ENCODE measurements at regions not wholly inside any gene's neighbourhood (a gene's known extent, or its start where the extent isn't known, plus 50 kb on each side); places are given as distances from the start of the nearest gene placed in this dataset.

DNA sequence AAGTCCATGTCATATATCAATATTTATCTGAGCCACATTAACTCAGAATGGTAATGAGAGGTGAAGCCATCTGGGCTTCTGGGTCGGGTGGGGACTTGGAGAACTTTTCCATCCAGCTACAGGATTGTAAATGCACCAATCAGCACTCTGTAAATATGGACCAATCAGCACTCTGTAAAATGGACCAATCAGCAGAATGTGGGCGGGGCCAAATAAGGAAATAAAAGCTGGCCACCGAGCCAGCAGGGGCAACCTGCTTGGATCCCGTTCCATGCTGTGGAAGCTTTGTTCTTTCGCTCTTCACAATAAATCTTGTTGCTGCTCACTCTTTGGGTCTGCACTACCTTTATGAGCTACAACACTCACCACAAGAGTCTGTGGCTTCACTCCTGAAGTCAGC, 253.4 kb downstream of the JRKL start:
- H3K9ac ChIP-seq (ENCODE audit: low read length): no peak overlapping the region
- no TSS peak for BruUV-seq (replicated peaks)
- CTCF ChIA-PET: no interaction called here
- no peaks in the 10 kb centered on the region; the same call in 1 of the 2 replicates for H3K9me2 ChIP-seq (replicated peaks; ENCODE audit: low read length)
- no peaks in the 10 kb centered on the region for H3K9me3 ChIP-seq (ENCODE audit: low read length)
- H3K79me2 ChIP-seq (ENCODE audit: low read length): no peaks in the 10 kb centered on the region
- no peaks in the 10 kb centered on the region for H4K20me1 ChIP-seq (ENCODE audit: low read length)
- intact Hi-C loops (cut with micrococcal nuclease): no loop called here
- peaks cover 41% of the 10 kb centered on the region for H3K27me3 ChIP-seq (ENCODE audit: low read length)
- no peaks in the 10 kb centered on the region for H3K36me3 ChIP-seq (ENCODE audit: low read depth, low read length)
- H3F3A ChIP-seq (ENCODE audit: low read length, unreplicated experiment): no peaks in the 10 kb centered on the region
- no peak overlapping the region for H2AFZ ChIP-seq (ENCODE audit: low read length)
- no peak overlapping the region for H3K4me3 ChIP-seq (ENCODE audit: low read length)
- H3K4me2 ChIP-seq (ENCODE audit: low read length): no peak overlapping the region
- DNase-seq (no peak), ATAC-seq (no peak)
- no peak overlapping the region for H3K27ac ChIP-seq (ENCODE audit: low read length)
- TF ChIP-seq EZH2phosphoT487 (IDR thresholded peaks at IDR 0.05; ENCODE audit: borderline replicate concordance, low read length) (no peak), EZH2 (IDR thresholded peaks at IDR 0.05; ENCODE audit: low read length, unreplicated experiment) (no peak)
- TF ChIP-seq, protein P1, sequence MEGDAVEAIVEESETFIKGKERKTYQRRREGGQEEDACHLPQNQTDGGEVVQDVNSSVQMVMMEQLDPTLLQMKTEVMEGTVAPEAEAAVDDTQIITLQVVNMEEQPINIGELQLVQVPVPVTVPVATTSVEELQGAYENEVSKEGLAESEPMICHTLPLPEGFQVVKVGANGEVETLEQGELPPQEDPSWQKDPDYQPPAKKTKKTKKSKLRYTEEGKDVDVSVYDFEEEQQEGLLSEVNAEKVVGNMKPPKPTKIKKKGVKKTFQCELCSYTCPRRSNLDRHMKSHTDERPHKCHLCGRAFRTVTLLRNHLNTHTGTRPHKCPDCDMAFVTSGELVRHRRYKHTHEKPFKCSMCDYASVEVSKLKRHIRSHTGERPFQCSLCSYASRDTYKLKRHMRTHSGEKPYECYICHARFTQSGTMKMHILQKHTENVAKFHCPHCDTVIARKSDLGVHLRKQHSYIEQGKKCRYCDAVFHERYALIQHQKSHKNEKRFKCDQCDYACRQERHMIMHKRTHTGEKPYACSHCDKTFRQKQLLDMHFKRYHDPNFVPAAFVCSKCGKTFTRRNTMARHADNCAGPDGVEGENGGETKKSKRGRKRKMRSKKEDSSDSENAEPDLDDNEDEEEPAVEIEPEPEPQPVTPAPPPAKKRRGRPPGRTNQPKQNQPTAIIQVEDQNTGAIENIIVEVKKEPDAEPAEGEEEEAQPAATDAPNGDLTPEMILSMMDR (conservative IDR thresholded peaks at IDR 0.05; ENCODE audit: low read depth, low read length): no peak
- POLR2A ChIA-PET (ENCODE audit: unreplicated experiment): no interaction called here
- H3K4me1 ChIP-seq (ENCODE audit: insufficient read depth, low read length): no peaks in the 10 kb centered on the region

DNA sequence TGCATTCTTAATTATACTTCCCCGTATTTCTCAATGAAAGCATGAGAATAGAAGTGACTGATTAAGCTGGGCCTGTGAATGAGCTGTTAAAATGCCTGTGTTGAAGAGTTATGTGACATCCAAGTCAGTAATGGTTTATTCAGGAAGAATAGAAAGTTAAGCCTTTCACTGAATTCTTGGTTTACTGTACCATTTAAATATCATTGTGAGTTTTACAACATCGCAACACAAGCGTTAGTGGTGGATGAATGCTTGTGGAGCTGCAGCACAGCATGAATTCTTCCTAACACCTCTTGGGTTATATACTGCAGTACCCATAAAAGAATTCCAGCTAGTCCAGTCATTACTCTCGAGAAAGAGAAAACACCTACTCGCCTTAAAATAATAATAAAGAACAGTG, 257.8 kb downstream of the JRKL start:
- Histone ChIP-seq H3K9me3 (ENCODE audit: low read length) (no peaks in the 10 kb centered on the region), H3K27me3 (ENCODE audit: low read length) (peaks cover 49% of the 10 kb centered on the region), H3F3A (ENCODE audit: low read length, unreplicated experiment) (no peaks in the 10 kb centered on the region), H3K9ac (ENCODE audit: low read length) (no peak overlapping the region), H3K27ac (ENCODE audit: low read length) (no peak overlapping the region), H4K20me1 (ENCODE audit: low read length) (no peaks in the 10 kb centered on the region), H3K36me3 (ENCODE audit: low read depth, low read length) (no peaks in the 10 kb centered on the region), H3K79me2 (ENCODE audit: low read length) (no peaks in the 10 kb centered on the region), H3K4me2 (ENCODE audit: low read length) (no peak overlapping the region), H3K4me3 (ENCODE audit: low read length) (no peak overlapping the region), H3K9me2 (replicated peaks; ENCODE audit: low read length) (no peaks in the 10 kb centered on the region; the same call in 1 of the 2 replicates), H3K4me1 (ENCODE audit: insufficient read depth, low read length) (no peaks in the 10 kb centered on the region), H2AFZ (ENCODE audit: low read length) (no peak overlapping the region)
- ChIA-PET POLR2A (ENCODE audit: unreplicated experiment) (no interaction called here), CTCF (no interaction called here)
- ATAC-seq (no peak), DNase-seq (no peak)
- BruUV-seq (replicated peaks): no TSS peak
- intact Hi-C loops (cut with micrococcal nuclease): no loop called here
- TF ChIP-seq EZH2 (IDR thresholded peaks at IDR 0.05; ENCODE audit: low read length, unreplicated experiment): no peak
- TF ChIP-seq, protein P1 (conservative IDR thresholded peaks at IDR 0.05; ENCODE audit: low read depth, low read length): no peak
- TF ChIP-seq EZH2phosphoT487 (IDR thresholded peaks at IDR 0.05; ENCODE audit: borderline replicate concordance, low read length): no peak

DNA sequence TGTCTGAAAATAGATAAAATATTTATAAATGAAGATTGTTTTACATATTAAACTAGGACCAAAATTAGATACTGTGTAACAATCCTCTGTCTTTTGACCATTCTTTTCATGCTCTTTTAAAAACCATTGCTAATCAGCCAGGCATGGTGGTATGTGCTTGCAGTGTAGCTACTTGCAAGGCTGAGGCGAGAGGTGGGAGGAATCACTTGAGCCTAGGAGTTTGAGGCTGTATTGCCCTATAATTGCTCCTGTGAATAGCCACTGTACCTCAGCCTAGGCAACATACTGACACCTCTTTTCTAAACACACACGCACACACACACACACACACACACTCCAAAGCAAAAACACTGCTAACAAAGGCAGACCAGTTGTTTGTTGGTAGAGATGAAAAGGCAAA, 259.2 kb downstream of the JRKL start:
- CTCF ChIA-PET: no interaction called here
- no peaks in the 10 kb centered on the region for H3K9me3 ChIP-seq (ENCODE audit: low read length)
- no peaks in the 10 kb centered on the region for H4K20me1 ChIP-seq (ENCODE audit: low read length)

More for the DNA sequence above, 259.2 kb downstream of the JRKL start:
- no peaks in the 10 kb centered on the region for H3F3A ChIP-seq (ENCODE audit: low read length, unreplicated experiment)
- TF ChIP-seq EZH2 (IDR thresholded peaks at IDR 0.05; ENCODE audit: low read length, unreplicated experiment) (no peak), EZH2phosphoT487 (IDR thresholded peaks at IDR 0.05; ENCODE audit: borderline replicate concordance, low read length) (no peak)
- TF ChIP-seq, protein P1 (conservative IDR thresholded peaks at IDR 0.05; ENCODE audit: low read depth, low read length): no peak
- H3K36me3 ChIP-seq (ENCODE audit: low read depth, low read length): no peaks in the 10 kb centered on the region
- no TSS peak for BruUV-seq (replicated peaks)
- H3K4me1 ChIP-seq (ENCODE audit: insufficient read depth, low read length): no peaks in the 10 kb centered on the region
- ATAC-seq: no peak
- no peak overlapping the region for H3K4me2 ChIP-seq (ENCODE audit: low read length)
- no peaks in the 10 kb centered on the region; the same call in 1 of the 2 replicates for H3K9me2 ChIP-seq (replicated peaks; ENCODE audit: low read length)
- POLR2A ChIA-PET (ENCODE audit: unreplicated experiment): no interaction called here
- H3K27me3 ChIP-seq (ENCODE audit: low read length): peaks cover 49% of the 10 kb centered on the region
- no peak overlapping the region for H3K4me3 ChIP-seq (ENCODE audit: low read length)
- H3K79me2 ChIP-seq (ENCODE audit: low read length): no peaks in the 10 kb centered on the region
- no peak for DNase-seq
- H2AFZ ChIP-seq (ENCODE audit: low read length): no peak overlapping the region
- no peak overlapping the region for H3K9ac ChIP-seq (ENCODE audit: low read length)
- no peak overlapping the region for H3K27ac ChIP-seq (ENCODE audit: low read length)
- intact Hi-C loops (cut with micrococcal nuclease): no loop called here
